Osteoblast (primary cell): ENCODE measurements at regions not wholly inside any gene's neighbourhood (a gene's known extent, or its start where the extent isn't known, plus 50 kb on each side); places are given as distances from the start of the nearest gene placed in this dataset.
"Not testable (repeated sequence)": the region's sequence is repeated elsewhere in the genome, so short reads cannot be mapped to it uniquely, and the experiment has no call there.

Source experiments
- DNase-seq: peaks from one replicate; pipeline ENCODE4 v3.0.0; 2011; ENCODE audit warnings: low spot score, mixed read lengths; ENCODE audit not compliant: insufficient read length; ENCODE audit errors: missing footprints
- H2AFZ ChIP-seq: 2 replicates; pipeline ENCODE4 v1.6.0; 2011; ENCODE audit warnings: mild to moderate bottlenecking, low read length
- H3K27ac ChIP-seq: 2 replicates; pipeline ENCODE4 v1.5.1; 2011; ENCODE audit warnings: mild to moderate bottlenecking, low read depth, low read length, moderate library complexity
- H3K27me3 ChIP-seq: 2 replicates; pipeline ENCODE4 v1.6.0; 2012; ENCODE audit warnings: mild to moderate bottlenecking, control low read depth, inconsistent platforms, low read length, moderate library complexity; ENCODE audit not compliant: insufficient read depth
- H3K36me3 ChIP-seq: 2 replicates; pipeline ENCODE4 v1.5.1; 2011; ENCODE audit warnings: mild to moderate bottlenecking, low read length, control low read depth, moderate library complexity; ENCODE audit not compliant: insufficient read depth
- H3K4me1 ChIP-seq: 2 replicates; pipeline ENCODE4 v1.5.1; 2011; ENCODE audit warnings: mild to moderate bottlenecking, low read length, control low read depth, moderate library complexity; ENCODE audit not compliant: insufficient read depth
- H3K4me2 ChIP-seq: 2 replicates; pipeline ENCODE4 v1.6.0; 2011; ENCODE audit warnings: mild to moderate bottlenecking, low read length; ENCODE audit not compliant: insufficient read depth
- H3K4me3 ChIP-seq: fragments of 200-600 bp; sonication (generic); 3 replicates; pipeline ENCODE4 v1.5.1; 2012; ENCODE audit warnings: mild to moderate bottlenecking, low read length, inconsistent platforms; ENCODE audit not compliant: insufficient read depth
- H3K79me2 ChIP-seq: 2 replicates; pipeline ENCODE4 v1.6.0; 2012; ENCODE audit warnings: mild to moderate bottlenecking, low read length, control low read depth, inconsistent platforms; ENCODE audit not compliant: insufficient read depth
- H3K9me3 ChIP-seq: 2 replicates; pipeline ENCODE4 v1.5.1; 2011; ENCODE audit warnings: low read depth, low read length, control low read depth
- H4K20me1 ChIP-seq: 2 replicates; pipeline ENCODE4 v1.6.0; 2012; ENCODE audit warnings: mild to moderate bottlenecking, low read length, control low read depth; ENCODE audit not compliant: insufficient read depth
- TF ChIP-seq, protein P1 (sequence below): IDR thresholded peaks from 2 replicates; pipeline ENCODE4 v1.5.1; 2011; ENCODE audit warnings: mild to moderate bottlenecking, low read depth, low read length, moderate library complexity; ENCODE audit errors: extremely low read depth

DNA sequence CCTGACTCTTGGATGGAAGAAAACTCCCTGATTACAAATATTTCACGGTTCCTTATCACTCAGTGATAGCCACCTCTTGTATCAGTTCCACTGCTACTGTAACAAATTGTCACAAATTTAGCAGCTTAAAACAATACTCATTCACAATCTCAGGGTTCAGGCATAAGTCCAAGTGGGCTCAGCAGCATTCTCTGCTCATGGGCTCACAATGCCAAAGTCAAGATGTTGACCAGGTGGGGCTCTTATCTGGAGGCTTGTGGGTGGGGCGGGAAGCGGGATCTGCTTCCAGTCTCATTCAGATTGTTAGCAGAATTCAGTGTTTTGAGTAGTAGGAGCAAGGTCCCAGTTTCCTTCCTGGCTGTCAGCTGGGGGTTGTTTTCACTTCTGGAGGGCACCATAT lies 137.3 kb upstream of the FAM78B start:
- H3K4me1 ChIP-seq = no peaks in the 10 kb centered on the region
- H3K9me3 ChIP-seq = no peaks in the 10 kb centered on the region
- no peak overlapping the region for H3K27ac ChIP-seq
- H2AFZ ChIP-seq = no peak overlapping the region
- no peaks in the 10 kb centered on the region for H3K36me3 ChIP-seq
- no peak overlapping the region for H3K4me2 ChIP-seq
- no peaks in the 10 kb centered on the region for H3K79me2 ChIP-seq
- TF ChIP-seq, protein P1, sequence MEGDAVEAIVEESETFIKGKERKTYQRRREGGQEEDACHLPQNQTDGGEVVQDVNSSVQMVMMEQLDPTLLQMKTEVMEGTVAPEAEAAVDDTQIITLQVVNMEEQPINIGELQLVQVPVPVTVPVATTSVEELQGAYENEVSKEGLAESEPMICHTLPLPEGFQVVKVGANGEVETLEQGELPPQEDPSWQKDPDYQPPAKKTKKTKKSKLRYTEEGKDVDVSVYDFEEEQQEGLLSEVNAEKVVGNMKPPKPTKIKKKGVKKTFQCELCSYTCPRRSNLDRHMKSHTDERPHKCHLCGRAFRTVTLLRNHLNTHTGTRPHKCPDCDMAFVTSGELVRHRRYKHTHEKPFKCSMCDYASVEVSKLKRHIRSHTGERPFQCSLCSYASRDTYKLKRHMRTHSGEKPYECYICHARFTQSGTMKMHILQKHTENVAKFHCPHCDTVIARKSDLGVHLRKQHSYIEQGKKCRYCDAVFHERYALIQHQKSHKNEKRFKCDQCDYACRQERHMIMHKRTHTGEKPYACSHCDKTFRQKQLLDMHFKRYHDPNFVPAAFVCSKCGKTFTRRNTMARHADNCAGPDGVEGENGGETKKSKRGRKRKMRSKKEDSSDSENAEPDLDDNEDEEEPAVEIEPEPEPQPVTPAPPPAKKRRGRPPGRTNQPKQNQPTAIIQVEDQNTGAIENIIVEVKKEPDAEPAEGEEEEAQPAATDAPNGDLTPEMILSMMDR = no peak
- no peaks in the 10 kb centered on the region for H3K27me3 ChIP-seq
- H3K4me3 ChIP-seq = no peak overlapping the region
- no peak for DNase-seq
- H4K20me1 ChIP-seq = no peaks in the 10 kb centered on the region

DNA sequence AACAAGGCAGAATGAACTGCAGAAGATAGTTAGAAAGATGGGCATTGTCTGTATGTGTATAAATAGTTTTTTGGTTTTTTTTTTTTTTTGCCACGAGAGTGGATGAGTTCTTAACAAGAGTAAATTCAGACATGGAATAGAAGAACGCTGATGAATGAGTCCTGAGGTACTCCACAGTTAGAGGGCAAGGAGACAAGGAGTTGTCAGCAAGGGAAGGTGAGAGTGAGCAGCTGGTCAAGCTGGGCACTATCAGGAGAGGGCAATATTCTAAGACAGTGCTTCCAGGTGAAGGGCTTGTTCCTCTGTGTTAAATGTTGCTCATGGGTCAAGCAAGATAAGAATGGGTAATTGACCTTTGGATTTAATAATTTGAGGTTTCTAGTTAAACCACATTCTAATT lies 138.6 kb upstream of the FAM78B start:
- H3K27me3 ChIP-seq = no peaks in the 10 kb centered on the region
- no peaks in the 10 kb centered on the region for H3K36me3 ChIP-seq
- H2AFZ ChIP-seq = no peak overlapping the region
- DNase-seq = no peak
- H4K20me1 ChIP-seq = no peaks in the 10 kb centered on the region
- H3K9me3 ChIP-seq = no peaks in the 10 kb centered on the region
- H3K4me1 ChIP-seq = no peaks in the 10 kb centered on the region
- H3K79me2 ChIP-seq = no peaks in the 10 kb centered on the region
- no peak overlapping the region for H3K4me2 ChIP-seq
- no peak overlapping the region for H3K27ac ChIP-seq
- TF ChIP-seq, protein P1 = no peak
- H3K4me3 ChIP-seq = no peak overlapping the region

DNA sequence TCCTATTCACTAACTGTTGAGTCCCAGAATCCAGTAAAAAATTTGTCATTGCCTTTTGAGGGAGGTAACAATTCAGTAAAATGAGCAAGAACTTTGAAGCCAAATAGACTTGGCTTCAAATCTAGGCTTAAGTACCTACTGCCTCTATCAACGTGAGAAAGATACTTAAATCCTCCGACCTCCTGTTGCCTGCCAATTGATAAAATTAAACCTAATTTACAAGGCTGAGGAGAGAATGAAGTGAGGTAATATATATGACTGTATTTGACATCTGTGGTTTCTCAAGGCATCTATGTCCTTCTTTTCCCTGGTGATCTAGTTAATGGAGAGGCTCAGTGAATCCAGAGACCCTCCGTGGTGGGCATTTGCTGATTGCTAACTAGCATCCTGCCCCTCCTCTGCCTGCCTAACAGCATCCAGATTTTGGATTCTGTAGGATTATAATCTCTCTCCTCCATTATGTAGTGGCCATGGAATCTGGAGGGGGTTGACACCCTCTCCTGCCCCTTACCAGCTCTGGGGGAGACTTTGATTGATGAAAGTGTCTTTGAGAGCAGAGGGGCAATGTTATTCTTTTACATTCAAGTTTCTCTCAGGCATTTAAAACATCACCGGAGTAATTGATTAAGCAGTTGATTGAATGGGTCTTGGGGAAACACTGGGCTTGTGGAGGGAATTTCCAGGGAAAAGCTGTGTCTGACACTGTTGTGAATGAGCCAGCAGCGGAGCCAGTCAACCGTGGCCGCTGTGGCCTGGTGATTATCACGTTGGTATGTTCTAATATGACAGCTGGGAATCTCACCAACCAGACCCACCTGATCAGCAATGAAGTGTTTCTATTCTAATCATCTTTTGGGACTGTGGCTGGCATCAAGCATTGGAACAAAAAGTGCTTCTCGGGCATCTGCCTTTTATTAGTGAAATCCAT lies 140.7 kb upstream of the FAM78B start:
- Histone ChIP-seq H2AFZ (no peak overlapping the region), H3K4me3 (no peak overlapping the region), H3K4me2 (no peak overlapping the region), H4K20me1 (no peaks in the 10 kb centered on the region), H3K79me2 (no peaks in the 10 kb centered on the region), H3K9me3 (no peaks in the 10 kb centered on the region), H3K27me3 (no peaks in the 10 kb centered on the region), H3K36me3 (no peaks in the 10 kb centered on the region), H3K27ac (no peak overlapping the region), H3K4me1 (no peaks in the 10 kb centered on the region)
- TF ChIP-seq, protein P1 = no peak
- no peak for DNase-seq

DNA sequence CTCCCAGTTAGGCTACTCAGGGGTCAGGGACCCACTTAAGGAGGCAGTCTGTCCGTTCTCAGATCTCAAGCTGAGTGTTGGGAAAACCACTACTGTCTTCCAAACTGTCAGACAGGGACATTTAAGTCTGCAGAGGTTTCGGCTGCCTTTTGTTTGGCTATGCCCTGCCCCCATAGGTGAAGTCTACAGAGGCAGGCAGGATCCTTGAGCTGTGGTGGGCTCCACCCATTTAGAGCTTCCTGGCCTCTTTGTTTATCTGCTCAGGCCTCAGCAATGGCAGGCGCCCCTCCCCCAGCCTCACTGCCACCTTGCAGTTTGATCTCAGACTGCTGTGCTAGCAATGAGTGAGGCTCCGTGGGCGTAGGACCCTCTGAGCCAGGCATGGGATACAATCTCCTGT lies 149.5 kb upstream of the FAM78B start:
- not testable (repeated sequence) for H4K20me1 ChIP-seq, DNase-seq, H3K4me3 ChIP-seq, H3K4me1 ChIP-seq, H3K79me2 ChIP-seq, H3K9me3 ChIP-seq, H3K4me2 ChIP-seq, H3K27me3 ChIP-seq, H2AFZ ChIP-seq, H3K27ac ChIP-seq, H3K36me3 ChIP-seq
